ENCODE measurements at regions not wholly inside any gene's neighbourhood (a gene's known extent, or its start where the extent isn't known, plus 50 kb on each side); places are given as distances from the start of the nearest gene placed in this dataset.

GRCh38 chr16:31700530-31701388, 172.8 kb upstream of the ZNF267 start (continued):
- no peak for TF ChIP-seq CHD7 (IDR thresholded peaks at IDR 0.05; ENCODE audit: insufficient replicate concordance, low read length)
- no peak for TF ChIP-seq CBX8 (IDR thresholded peaks at IDR 0.05; ENCODE audit: borderline replicate concordance, low read depth, low read length)
- TF ChIP-seq NANOG (IDR thresholded peaks at IDR 0.05; ENCODE audit: insufficient read depth, low read depth, low read length, poor library complexity, severe bottlenecking): no peak
- peak; percentile 41 for TF ChIP-seq ASH2L (IDR thresholded peaks at IDR 0.05; ENCODE audit: low read length)
- no peak for TF ChIP-seq RAD21 (IDR thresholded peaks at IDR 0.05 in 1 of 2, conservative IDR thresholded peaks at IDR 0.05 in 1 of 2; ENCODE audit: low read depth in 2 of 2, low read length in 2 of 2)
- TF ChIP-seq KDM4A (IDR thresholded peaks at IDR 0.05; ENCODE audit: low read depth, low read length, severe bottlenecking): peak; percentile 92
- TF ChIP-seq TCF12 (IDR thresholded peaks at IDR 0.05; ENCODE audit: low read depth, low read length): 0 out of 2 replicates have a peak, but pooled peaks have one; percentile 47
- no peak for TF ChIP-seq EZH2 (IDR thresholded peaks at IDR 0.05; ENCODE audit: low read depth, low read length, severe bottlenecking)
- no peak for TF ChIP-seq BACH1 (IDR thresholded peaks at IDR 0.05; ENCODE audit: low read length)
- TF ChIP-seq EGR1 (IDR thresholded peaks at IDR 0.05; ENCODE audit: borderline replicate concordance, low read depth, low read length): no peak
